ENCODE measurements at regions not wholly inside any gene's neighbourhood (a gene's known extent, or its start where the extent isn't known, plus 50 kb on each side); places are given as distances from the start of the nearest gene placed in this dataset.
"Not testable (repeated sequence)": the region's sequence is repeated elsewhere in the genome, so short reads cannot be mapped to it uniquely, and the experiment has no call there.

GRCh38 chr6:27544612-27545260, 71.8 kb upstream of the ZNF184 start:
- no peak for DNase-seq (ENCODE audit: low spot score)

GRCh38 chr6:27544135-27544534, 71.2 kb upstream of the ZNF184 start:
- DNase-seq (ENCODE audit: low spot score), result not testable (repeated sequence)

- DNase-seq (ENCODE audit: low spot score), result no peak
Observed at GRCh38 chr6:27542485-27542884, 69.6 kb upstream of the ZNF184 start.

GRCh38 chr6:27541933-27542297, 69.0 kb upstream of the ZNF184 start:
- no peak for DNase-seq (ENCODE audit: low spot score)

- no peak for DNase-seq (ENCODE audit: low spot score)
Observed at GRCh38 chr6:27541212-27541932, 68.5 kb upstream of the ZNF184 start.

- no peak for DNase-seq (ENCODE audit: low spot score)
Observed at GRCh38 chr6:27539551-27539950, 66.6 kb upstream of the ZNF184 start.

GRCh38 chr6:27532820-27533538, 60.1 kb upstream of the ZNF184 start:
- no peak for DNase-seq (ENCODE audit: low spot score)

GRCh38 chr6:27531772-27532459, 59.0 kb upstream of the ZNF184 start:
- no peak for DNase-seq (ENCODE audit: low spot score)

- not testable (repeated sequence) for DNase-seq (ENCODE audit: low spot score)
Observed at GRCh38 chr6:27529796-27530195, 56.9 kb upstream of the ZNF184 start.

GRCh38 chr6:27528714-27529113, 55.8 kb upstream of the ZNF184 start:
- no peak for DNase-seq (ENCODE audit: low spot score)
